Hepatocyte (in vitro differentiated cells): ENCODE measurements at regions not wholly inside any gene's neighbourhood (a gene's known extent, or its start where the extent isn't known, plus 50 kb on each side); places are given as distances from the start of the nearest gene placed in this dataset.

Experiments used
- CTCF ChIP-seq: fragments of 200-600 bp; sonication (generic); IDR thresholded peaks from 2 replicates; pipeline ENCODE4 v1.5.1; 2016; ENCODE audit warnings: antibody characterized with exemption, mild to moderate bottlenecking; ENCODE audit not compliant: poor library complexity
- EZH2 ChIP-seq: fragments of 200-600 bp; sonication (generic); IDR thresholded peaks from 2 replicates; pipeline ENCODE4 v1.6.1; 2016; ENCODE audit warnings: antibody characterized with exemption, mild to moderate bottlenecking, borderline replicate concordance

- TF ChIP-seq EZH2 (no peak), CTCF (no peak)
Measured at GRCh38 chr2:397926-398325, 110.0 kb upstream of the ALKAL2 start.
